SK-N-SH treated with all-trans-retinoic acid at 6 μM for 48 hours (cell line): ENCODE measurements at regions not wholly inside any gene's neighbourhood (a gene's known extent, or its start where the extent isn't known, plus 50 kb on each side); places are given as distances from the start of the nearest gene placed in this dataset.

Experiments
- ARNTL ChIP-seq: fragments of 450-650 bp; formaldehyde crosslinking; IDR thresholded peaks from 2 replicates; pipeline ENCODE4 v1.5.0; 2020; ENCODE audit warnings: low read depth, mild to moderate bottlenecking, moderate library complexity, borderline replicate concordance
- CREB5 ChIP-seq: fragments of 250-450 bp; sonication (Bioruptor Pico); IDR thresholded peaks from 2 replicates; pipeline ENCODE4 v1.5.1; 2020; ENCODE audit warnings: low read depth, mild to moderate bottlenecking, moderate library complexity
- ESRRG ChIP-seq: fragments of 250-450 bp; sonication (Bioruptor Pico); IDR thresholded peaks from 2 replicates; pipeline ENCODE4 v1.6.1; 2021; ENCODE audit warnings: mild to moderate bottlenecking
- OSR1 ChIP-seq: fragments of 250-450 bp; sonication (Bioruptor Pico); IDR thresholded peaks from 2 replicates; pipeline ENCODE4 v1.8.0; 2022; ENCODE audit warnings: moderate library complexity, mild to moderate bottlenecking, inconsistent platforms
- PATZ1 ChIP-seq: fragments of 250-450 bp; sonication (Bioruptor Pico); IDR thresholded peaks from 2 replicates; pipeline ENCODE4 v1.8.0; 2020; ENCODE audit warnings: mild to moderate bottlenecking, moderate library complexity, borderline replicate concordance
- POU6F1 ChIP-seq: fragments of 250-450 bp; sonication (Bioruptor Pico); IDR thresholded peaks from 2 replicates; pipeline ENCODE4 v1.8.0; 2021; ENCODE audit warnings: low read depth, mild to moderate bottlenecking, moderate library complexity, borderline replicate concordance
- RARB ChIP-seq: fragments of 250-450 bp; sonication (Bioruptor Pico); IDR thresholded peaks from 2 replicates; pipeline ENCODE4 v1.8.0; 2021; ENCODE audit warnings: mild to moderate bottlenecking, moderate library complexity
- TOX ChIP-seq: fragments of 250-450 bp; sonication (Bioruptor Pico); IDR thresholded peaks from 2 replicates; pipeline ENCODE4 v1.8.0; 2021; ENCODE audit warnings: mild to moderate bottlenecking, moderate library complexity, borderline replicate concordance
- TSHZ2 ChIP-seq: fragments of 250-450 bp; sonication (Bioruptor Pico); IDR thresholded peaks from 2 replicates; pipeline ENCODE4 v1.5.0; 2020; ENCODE audit warnings: mild to moderate bottlenecking, moderate library complexity
- ZC3H10 ChIP-seq: fragments of 250-450 bp; sonication (Bioruptor Pico); IDR thresholded peaks from 2 replicates; pipeline ENCODE4 v1.5.1; 2021; ENCODE audit warnings: mild to moderate bottlenecking, moderate library complexity
- ZFP30 ChIP-seq: fragments of 450-650 bp; formaldehyde crosslinking; IDR thresholded peaks from 2 replicates; pipeline ENCODE4 v1.5.0; 2022; ENCODE audit warnings: mild to moderate bottlenecking, moderate library complexity
- ZNF8 ChIP-seq: fragments of 450-650 bp; formaldehyde crosslinking; IDR thresholded peaks from 2 replicates; pipeline ENCODE4 v1.5.0; 2020; ENCODE audit warnings: mild to moderate bottlenecking, moderate library complexity
- TF ChIP-seq, protein P1 (sequence below): fragments of 250-450 bp; sonication (Bioruptor Pico); IDR thresholded peaks from 2 replicates; pipeline ENCODE4 v1.5.1; 2021; ENCODE audit warnings: mild to moderate bottlenecking, moderate library complexity

GRCh38 chr9:1581926-1582325 lies 433.2 kb upstream of the SMARCA2 start:
- TF ChIP-seq, protein P1, sequence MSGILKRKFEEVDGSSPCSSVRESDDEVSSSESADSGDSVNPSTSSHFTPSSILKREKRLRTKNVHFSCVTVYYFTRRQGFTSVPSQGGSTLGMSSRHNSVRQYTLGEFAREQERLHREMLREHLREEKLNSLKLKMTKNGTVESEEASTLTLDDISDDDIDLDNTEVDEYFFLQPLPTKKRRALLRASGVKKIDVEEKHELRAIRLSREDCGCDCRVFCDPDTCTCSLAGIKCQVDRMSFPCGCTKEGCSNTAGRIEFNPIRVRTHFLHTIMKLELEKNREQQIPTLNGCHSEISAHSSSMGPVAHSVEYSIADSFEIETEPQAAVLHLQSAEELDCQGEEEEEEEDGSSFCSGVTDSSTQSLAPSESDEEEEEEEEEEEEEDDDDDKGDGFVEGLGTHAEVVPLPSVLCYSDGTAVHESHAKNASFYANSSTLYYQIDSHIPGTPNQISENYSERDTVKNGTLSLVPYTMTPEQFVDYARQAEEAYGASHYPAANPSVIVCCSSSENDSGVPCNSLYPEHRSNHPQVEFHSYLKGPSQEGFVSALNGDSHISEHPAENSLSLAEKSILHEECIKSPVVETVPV (CRISPR knock-in tag), result no peak
- TF ChIP-seq PATZ1 (CRISPR knock-in tag), result no peak
- no peak for TF ChIP-seq RARB
- TF ChIP-seq CREB5 (CRISPR knock-in tag), result no peak
- no peak for TF ChIP-seq ZFP30 (CRISPR knock-in tag)
- no peak for TF ChIP-seq POU6F1
- TF ChIP-seq ZNF8 (CRISPR knock-in tag), result no peak
- no peak for TF ChIP-seq OSR1 (CRISPR knock-in tag)
- TF ChIP-seq ESRRG (CRISPR knock-in tag), result no peak
- no peak for TF ChIP-seq TOX (CRISPR knock-in tag)
- no peak for TF ChIP-seq ZC3H10 (CRISPR knock-in tag)
- TF ChIP-seq TSHZ2 (CRISPR knock-in tag), result no peak
- no peak for TF ChIP-seq ARNTL
